ENCODE measurements at regions not wholly inside any gene's neighbourhood (a gene's known extent, or its start where the extent isn't known, plus 50 kb on each side); places are given as distances from the start of the nearest gene placed in this dataset.

GRCh38 chr7:51456431-51457060, 139.9 kb upstream of the COBL start:
- TF ChIP-seq, protein P1, sequence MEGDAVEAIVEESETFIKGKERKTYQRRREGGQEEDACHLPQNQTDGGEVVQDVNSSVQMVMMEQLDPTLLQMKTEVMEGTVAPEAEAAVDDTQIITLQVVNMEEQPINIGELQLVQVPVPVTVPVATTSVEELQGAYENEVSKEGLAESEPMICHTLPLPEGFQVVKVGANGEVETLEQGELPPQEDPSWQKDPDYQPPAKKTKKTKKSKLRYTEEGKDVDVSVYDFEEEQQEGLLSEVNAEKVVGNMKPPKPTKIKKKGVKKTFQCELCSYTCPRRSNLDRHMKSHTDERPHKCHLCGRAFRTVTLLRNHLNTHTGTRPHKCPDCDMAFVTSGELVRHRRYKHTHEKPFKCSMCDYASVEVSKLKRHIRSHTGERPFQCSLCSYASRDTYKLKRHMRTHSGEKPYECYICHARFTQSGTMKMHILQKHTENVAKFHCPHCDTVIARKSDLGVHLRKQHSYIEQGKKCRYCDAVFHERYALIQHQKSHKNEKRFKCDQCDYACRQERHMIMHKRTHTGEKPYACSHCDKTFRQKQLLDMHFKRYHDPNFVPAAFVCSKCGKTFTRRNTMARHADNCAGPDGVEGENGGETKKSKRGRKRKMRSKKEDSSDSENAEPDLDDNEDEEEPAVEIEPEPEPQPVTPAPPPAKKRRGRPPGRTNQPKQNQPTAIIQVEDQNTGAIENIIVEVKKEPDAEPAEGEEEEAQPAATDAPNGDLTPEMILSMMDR (IDR thresholded peaks at IDR 0.05; ENCODE audit: borderline replicate concordance, insufficient read depth, low read depth, low read length): no peak
- no peak overlapping the region for H3K4me3 ChIP-seq (ENCODE audit: low read depth, low read length)

GRCh38 chr7:51455948-51456347, 139.3 kb upstream of the COBL start:
- TF ChIP-seq, protein P1 (IDR thresholded peaks at IDR 0.05; ENCODE audit: borderline replicate concordance, insufficient read depth, low read depth, low read length): no peak
- no peak overlapping the region for H3K4me3 ChIP-seq (ENCODE audit: low read depth, low read length)

DNA sequence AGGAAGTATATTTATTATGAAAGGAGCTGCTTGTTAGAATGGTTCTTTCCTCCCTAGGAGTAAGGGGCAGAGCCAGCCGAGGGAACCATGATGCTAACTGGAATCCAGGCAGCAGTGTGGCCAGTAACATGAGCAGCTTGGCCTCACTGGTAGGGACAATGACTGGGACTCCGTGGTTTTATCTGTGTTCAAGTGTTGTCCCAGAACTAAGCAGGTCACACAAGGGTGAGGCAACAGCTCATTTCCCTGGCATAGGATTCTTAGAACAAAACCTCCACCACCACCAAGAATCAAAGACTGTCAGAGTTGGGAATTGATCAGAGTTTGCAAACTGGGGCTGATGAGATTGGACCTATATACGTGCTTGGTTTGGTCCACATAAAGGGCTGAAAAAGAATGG, 138.9 kb upstream of the COBL start:
- H3K4me3 ChIP-seq (ENCODE audit: low read depth, low read length): no peak overlapping the region
- TF ChIP-seq, protein P1 (IDR thresholded peaks at IDR 0.05; ENCODE audit: borderline replicate concordance, insufficient read depth, low read depth, low read length): no peak

- no peak overlapping the region for H3K4me3 ChIP-seq (ENCODE audit: low read depth, low read length)
- TF ChIP-seq, protein P1 (IDR thresholded peaks at IDR 0.05; ENCODE audit: borderline replicate concordance, insufficient read depth, low read depth, low read length): no peak
Measured at GRCh38 chr7:51455086-51455485, 138.5 kb upstream of the COBL start.

DNA sequence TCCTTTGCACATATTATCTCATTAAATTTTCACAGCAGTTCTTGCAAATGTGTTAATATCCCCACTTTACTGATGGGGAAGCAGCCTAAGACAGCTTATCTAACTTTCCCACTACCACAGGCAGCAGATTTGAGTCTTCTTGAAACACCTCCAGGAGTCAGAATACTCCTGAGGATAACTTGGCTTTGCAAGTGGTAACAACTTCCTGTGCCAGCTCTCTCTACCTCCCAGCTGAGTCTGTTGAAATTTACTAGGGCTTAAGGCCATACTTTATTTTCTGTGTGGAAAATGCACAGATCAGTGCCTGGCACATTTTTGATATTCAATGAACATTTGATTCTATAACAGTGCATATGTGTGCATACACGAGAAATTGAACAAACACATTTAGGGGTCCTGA, 136.1 kb upstream of the COBL start:
- TF ChIP-seq, protein P1 (IDR thresholded peaks at IDR 0.05; ENCODE audit: borderline replicate concordance, insufficient read depth, low read depth, low read length): no peak
- no peak overlapping the region for H3K4me3 ChIP-seq (ENCODE audit: low read depth, low read length)

GRCh38 chr7:51451751-51452476, 135.3 kb upstream of the COBL start:
- TF ChIP-seq, protein P1 (IDR thresholded peaks at IDR 0.05; ENCODE audit: borderline replicate concordance, insufficient read depth, low read depth, low read length): no peak
- H3K4me3 ChIP-seq (ENCODE audit: low read depth, low read length): no peak overlapping the region

- TF ChIP-seq, protein P1 (IDR thresholded peaks at IDR 0.05; ENCODE audit: borderline replicate concordance, insufficient read depth, low read depth, low read length): no peak
Measured at GRCh38 chr7:51450541-51450940, 133.9 kb upstream of the COBL start.

More at GRCh38 chr7:51450541-51450940, 133.9 kb upstream of the COBL start:
- H3K4me3 ChIP-seq (ENCODE audit: low read depth, low read length): no peak overlapping the region
